Astrocyte of the spinal cord (primary cell): ENCODE measurements at regions not wholly inside any gene's neighbourhood (a gene's known extent, or its start where the extent isn't known, plus 50 kb on each side); places are given as distances from the start of the nearest gene placed in this dataset.

ENCODE experiments used
- DNase-seq: peaks from one replicate; pipeline ENCODE4 v3.0.0; 2011; ENCODE audit warnings: low read depth, low spot score
- H3K4me3 ChIP-seq: 2 replicates; pipeline ENCODE4 v1.5.1; 2011; ENCODE audit warnings: low read depth, mild to moderate bottlenecking, low read length, moderate library complexity
- in situ Hi-C: cut with HindIII; loops from 2 replicates; pipeline ENCODE4 v1.10.0; 2017; ENCODE audit warnings: low sequenced_read_pairs
- TF ChIP-seq, protein P1 (sequence below): IDR thresholded peaks from 2 replicates; pipeline ENCODE4 v1.5.1; 2012; ENCODE audit warnings: low read depth, mild to moderate bottlenecking, low read length, inconsistent platforms

DNA sequence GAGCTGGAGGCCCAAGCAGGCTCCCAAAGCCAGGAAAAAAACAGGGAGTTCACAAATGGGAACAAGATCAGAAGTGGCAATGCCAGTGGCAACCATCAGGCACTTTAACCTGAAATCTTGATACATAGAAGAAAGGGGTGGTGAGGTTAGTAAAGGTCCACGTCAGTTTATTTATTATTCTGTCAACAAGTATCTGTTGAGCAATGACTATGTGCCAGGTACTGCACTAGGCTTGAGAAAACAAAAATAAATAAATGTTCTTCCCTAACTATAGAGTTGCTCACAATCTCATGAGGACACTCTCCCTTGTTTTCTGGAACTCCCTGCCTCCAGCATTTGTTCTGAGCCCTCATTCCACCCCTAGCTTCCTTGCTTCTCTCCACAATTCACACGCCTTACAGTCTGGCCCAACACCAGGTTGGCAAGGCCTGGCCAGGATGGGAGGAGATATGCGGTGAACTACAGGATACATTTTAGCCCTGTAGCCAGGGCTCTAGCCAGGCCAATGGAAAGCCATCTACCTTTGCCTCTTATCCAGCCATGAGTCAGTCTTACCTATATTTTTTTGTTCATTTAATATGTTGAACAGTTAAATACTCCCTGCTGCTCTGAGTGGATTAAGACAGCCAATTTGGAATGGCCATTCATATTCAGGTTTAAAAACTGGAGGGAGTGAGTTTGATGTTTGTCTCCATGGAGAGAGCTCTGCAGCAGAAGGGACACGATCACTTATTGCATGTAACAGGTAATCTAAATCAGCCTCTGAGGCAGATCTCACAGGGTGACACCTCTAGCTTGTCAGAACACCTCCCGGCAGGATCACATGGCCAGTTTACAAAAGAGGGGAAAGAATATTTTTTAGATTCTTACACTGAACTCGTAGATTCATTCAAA, 161.9 kb upstream of the ATP11B start:
- in situ Hi-C loops, result no loop called here
- no peak overlapping the region for H3K4me3 ChIP-seq
- DNase-seq, result no peak
- TF ChIP-seq, protein P1, sequence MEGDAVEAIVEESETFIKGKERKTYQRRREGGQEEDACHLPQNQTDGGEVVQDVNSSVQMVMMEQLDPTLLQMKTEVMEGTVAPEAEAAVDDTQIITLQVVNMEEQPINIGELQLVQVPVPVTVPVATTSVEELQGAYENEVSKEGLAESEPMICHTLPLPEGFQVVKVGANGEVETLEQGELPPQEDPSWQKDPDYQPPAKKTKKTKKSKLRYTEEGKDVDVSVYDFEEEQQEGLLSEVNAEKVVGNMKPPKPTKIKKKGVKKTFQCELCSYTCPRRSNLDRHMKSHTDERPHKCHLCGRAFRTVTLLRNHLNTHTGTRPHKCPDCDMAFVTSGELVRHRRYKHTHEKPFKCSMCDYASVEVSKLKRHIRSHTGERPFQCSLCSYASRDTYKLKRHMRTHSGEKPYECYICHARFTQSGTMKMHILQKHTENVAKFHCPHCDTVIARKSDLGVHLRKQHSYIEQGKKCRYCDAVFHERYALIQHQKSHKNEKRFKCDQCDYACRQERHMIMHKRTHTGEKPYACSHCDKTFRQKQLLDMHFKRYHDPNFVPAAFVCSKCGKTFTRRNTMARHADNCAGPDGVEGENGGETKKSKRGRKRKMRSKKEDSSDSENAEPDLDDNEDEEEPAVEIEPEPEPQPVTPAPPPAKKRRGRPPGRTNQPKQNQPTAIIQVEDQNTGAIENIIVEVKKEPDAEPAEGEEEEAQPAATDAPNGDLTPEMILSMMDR, result no peak

DNA sequence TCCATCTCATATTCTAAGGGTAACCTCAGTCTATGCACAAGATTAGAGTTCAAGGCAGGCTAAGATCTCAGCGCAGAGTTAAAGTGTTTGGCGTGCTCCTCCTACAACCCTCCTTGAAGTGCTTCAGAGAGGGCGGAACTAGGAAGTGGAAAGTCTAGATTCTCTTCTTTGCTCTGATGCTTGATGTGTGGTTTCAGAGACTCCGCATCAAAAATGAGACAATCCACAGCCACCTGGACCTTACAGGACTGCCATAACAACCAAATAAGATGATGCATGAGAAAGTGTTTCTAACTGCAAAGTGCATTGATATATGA, 161.3 kb upstream of the ATP11B start:
- TF ChIP-seq, protein P1, result no peak
- no peak for DNase-seq
- in situ Hi-C loops, result no loop called here
- H3K4me3 ChIP-seq, result no peak overlapping the region

DNA sequence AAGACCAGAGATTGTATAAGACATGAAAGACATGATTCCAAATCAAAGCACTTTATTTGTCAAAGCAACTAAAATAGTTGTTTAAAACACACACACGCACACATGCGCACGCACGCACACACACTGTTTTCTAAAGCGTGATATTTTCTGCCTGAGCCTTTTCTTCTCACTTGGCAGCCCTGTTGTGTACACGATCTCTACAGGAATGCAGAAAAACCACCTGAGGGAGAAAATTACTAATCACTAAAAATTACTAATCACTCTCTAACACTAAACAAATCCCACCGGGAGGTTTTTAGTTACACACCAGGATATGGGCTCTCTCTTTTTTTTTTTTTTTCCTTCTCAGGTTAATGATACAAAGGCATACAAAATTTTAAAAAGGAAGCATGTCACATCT, 160.1 kb upstream of the ATP11B start:
- H3K4me3 ChIP-seq, result no peak overlapping the region
- in situ Hi-C loops, result no loop called here
- TF ChIP-seq, protein P1, result no peak
- no peak for DNase-seq

DNA sequence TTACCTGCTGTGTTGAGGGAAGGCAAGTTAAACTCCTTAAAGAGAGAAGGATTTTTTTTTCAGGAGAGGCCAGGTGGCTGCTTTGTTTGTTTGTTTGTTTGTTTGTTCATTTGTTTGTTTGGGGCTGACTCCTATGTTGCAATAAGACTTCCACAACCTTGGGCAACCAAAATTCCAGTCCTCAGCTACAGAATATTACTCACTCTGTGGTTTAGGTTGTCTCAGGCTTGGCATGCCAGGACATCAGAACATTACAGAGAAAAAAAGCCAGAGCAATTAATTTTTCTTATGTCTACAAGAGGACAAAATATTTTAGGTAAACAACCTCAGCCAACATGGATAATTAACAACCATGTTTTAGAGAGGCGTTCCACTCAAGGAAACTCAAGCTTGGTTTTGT, 156.7 kb upstream of the ATP11B start:
- in situ Hi-C loops, result no loop called here
- DNase-seq, result no peak
- no peak overlapping the region for H3K4me3 ChIP-seq
- TF ChIP-seq, protein P1, result no peak

DNA sequence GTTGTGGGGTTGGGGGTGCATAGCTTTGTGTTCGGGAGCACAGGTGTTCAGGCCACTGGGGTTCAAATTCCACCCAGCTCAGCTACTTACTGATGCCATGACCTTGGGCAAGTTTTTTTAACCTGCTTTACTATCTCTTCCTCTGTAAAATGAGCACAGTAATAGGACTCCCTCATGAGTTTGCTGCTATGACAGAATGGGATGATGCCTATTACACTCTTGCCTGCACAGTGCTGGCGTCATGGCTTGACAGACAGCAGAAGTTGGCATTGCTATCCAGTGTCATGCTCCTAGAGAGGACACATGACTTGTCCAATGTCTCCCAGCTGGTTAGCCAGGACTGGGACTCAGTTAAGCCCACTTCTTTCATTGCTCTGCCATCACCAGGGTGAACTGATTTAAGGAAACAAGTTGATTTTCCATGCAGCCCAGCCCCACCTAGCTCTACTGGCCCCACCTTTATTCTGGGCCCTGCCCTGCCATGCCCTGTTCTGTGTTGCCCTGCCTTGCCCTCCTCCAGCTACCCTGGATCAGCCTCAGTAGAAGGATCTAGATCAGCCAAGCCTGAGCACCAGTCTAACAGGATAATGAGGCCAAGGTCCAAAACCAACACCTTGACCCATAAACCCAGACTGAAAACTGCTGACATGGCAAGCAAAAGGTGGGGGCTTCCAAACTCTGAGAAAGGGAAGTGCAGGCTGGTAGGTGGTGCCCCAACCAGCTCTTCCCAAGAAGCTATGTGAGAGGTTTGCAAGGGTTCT, 155.8 kb upstream of the ATP11B start:
- in situ Hi-C loops, result no loop called here
- TF ChIP-seq, protein P1, result no peak
- no peak for DNase-seq
- no peak overlapping the region for H3K4me3 ChIP-seq

DNA sequence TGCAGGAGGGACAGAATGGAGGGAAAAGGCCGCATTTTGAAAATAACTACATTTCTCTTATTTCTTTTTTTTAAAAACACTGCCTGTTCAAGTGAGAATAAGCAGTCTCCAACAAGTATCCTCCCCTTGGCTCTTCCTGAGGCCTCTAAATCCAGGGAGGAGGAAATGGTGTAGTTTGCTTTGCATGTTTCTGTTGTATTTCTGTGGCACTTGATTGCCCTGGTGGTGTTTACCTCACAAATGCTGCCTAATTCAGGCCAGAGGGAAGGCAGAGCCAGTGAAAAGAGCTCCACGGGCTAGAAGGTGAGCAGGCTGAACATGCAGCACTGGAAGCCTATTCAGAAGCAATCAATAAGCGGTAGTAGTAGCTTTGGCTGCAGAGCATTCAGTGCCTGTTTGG, 149.3 kb upstream of the ATP11B start:
- in situ Hi-C loops, result no loop called here
- no peak overlapping the region for H3K4me3 ChIP-seq
- TF ChIP-seq, protein P1, result no peak
- no peak for DNase-seq
